Tibial nerve (tissue), 3 donors: ENCODE measurements at regions not wholly inside any gene's neighbourhood (a gene's known extent, or its start where the extent isn't known, plus 50 kb on each side); places are given as distances from the start of the nearest gene placed in this dataset.

Experiments
- POLR2A ChIP-seq, 2 donors: fragments of 450-650 bp; IDR thresholded peaks; one replicate each; pipeline ENCODE4 v1.6.1; 2017; ENCODE audit warnings: antibody characterized with exemption in 2 of 2, mild to moderate bottlenecking in 2 of 2, moderate library complexity in 2 of 2
- TF ChIP-seq, protein P1 (sequence below), 5 experiments: fragments of 200-600 bp in 3 of 5; fragments of 450-650 bp in 2 of 5; sonication (generic) in 3 of 5; IDR thresholded peaks; one replicate each; pipeline ENCODE4 v1.5.1; 2016 to 2019; ENCODE audit warnings: antibody characterized with exemption in 5 of 5, mild to moderate bottlenecking in 3 of 5, moderate library complexity in 2 of 5

DNA sequence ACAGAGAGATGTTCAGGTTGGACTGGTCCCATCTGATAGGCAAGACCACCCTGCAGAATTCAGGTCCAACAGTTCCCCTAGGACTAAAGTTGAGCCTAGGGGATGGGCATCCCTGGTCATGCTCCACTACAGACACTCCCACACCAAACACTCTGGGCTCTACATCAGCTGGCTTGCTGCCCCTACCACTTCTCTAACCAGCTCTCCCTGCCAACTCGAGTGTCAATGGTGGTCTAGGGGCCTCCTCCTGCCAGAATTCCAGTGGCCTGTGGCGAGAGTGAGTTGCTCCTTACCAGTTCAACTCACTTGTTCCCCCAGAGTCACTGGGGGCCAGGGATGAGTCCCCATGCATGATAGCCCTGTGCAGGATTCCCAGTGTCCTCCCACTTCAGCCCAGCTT lies 316.2 kb upstream of the PPP2R3A start:
- TF ChIP-seq, protein P1, sequence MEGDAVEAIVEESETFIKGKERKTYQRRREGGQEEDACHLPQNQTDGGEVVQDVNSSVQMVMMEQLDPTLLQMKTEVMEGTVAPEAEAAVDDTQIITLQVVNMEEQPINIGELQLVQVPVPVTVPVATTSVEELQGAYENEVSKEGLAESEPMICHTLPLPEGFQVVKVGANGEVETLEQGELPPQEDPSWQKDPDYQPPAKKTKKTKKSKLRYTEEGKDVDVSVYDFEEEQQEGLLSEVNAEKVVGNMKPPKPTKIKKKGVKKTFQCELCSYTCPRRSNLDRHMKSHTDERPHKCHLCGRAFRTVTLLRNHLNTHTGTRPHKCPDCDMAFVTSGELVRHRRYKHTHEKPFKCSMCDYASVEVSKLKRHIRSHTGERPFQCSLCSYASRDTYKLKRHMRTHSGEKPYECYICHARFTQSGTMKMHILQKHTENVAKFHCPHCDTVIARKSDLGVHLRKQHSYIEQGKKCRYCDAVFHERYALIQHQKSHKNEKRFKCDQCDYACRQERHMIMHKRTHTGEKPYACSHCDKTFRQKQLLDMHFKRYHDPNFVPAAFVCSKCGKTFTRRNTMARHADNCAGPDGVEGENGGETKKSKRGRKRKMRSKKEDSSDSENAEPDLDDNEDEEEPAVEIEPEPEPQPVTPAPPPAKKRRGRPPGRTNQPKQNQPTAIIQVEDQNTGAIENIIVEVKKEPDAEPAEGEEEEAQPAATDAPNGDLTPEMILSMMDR (IDR thresholded peaks at IDR 0.05) = no peak
- no peak for TF ChIP-seq POLR2A (IDR thresholded peaks at IDR 0.05)
